GM18870 (cell line): ENCODE measurements at regions not wholly inside any gene's neighbourhood (a gene's known extent, or its start where the extent isn't known, plus 50 kb on each side); places are given as distances from the start of the nearest gene placed in this dataset.
"Not testable (repeated sequence)": the region's sequence is repeated elsewhere in the genome, so short reads cannot be mapped to it uniquely, and the experiment has no call there.

ENCODE experiments used
- ATAC-seq: cut with Tn5 transposase; IDR thresholded peaks from one replicate; pipeline ENCODE4 v1.9.1; 2021; ENCODE audit warnings: moderate library complexity; ENCODE audit not compliant: unreplicated experiment

DNA sequence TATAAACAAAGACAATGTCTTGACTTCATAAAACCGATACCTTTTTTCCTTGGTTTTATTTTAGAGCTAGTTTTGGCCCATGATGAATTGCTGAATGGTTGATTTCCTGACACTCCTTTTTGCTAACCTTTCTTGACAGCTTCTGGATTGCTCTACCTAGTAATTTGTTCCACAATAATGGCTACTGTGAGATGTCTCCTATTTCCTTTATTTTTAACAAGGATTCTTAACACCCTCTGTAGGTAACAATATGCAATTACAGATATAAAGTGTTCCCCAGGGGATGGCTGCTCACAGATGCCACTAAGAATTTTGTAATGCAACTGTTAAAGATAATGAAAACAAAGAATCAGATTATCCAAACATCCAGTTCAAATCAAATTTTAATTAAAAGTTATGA lies 100.8 kb upstream of the ATP5MC3 start:
- ATAC-seq = no peak

DNA sequence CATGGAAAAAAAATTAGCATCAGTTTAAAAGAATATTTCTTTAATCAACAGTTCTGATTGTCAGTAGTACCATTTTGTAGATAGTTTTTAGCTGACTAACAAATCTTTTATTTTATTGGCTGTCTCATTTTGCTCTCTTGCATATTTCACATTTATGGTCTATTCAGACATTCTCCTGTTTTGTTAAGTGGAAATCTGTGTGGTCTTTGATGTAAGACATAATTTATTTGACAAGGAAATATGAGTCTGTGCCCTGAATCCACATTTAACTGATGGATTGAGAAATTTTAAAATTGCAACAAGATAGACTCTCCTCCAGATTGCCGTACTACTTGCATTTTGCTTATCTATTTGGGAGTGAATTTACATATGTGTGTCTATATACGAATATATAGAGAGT lies 96.3 kb upstream of the ATP5MC3 start:
- no peak for ATAC-seq

DNA sequence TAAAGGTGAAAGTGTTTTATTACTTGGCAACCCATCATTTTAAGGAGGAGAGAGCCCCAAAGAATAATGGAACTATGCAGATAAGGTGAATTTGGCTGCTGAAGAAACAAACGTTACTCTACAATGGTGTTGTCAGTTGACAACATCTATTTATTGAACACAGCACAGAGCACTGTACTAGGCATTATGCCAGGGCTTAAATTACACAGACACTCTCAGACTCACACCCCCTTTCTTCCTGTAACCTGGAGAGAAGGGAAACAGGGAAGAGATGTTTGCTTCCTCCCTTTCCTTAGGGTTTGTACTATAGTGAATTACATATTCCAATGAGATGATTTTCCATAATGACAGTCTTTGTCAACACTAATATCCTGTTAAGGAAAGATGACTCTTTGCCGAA lies 94.0 kb upstream of the ATP5MC3 start:
- no peak for ATAC-seq

DNA sequence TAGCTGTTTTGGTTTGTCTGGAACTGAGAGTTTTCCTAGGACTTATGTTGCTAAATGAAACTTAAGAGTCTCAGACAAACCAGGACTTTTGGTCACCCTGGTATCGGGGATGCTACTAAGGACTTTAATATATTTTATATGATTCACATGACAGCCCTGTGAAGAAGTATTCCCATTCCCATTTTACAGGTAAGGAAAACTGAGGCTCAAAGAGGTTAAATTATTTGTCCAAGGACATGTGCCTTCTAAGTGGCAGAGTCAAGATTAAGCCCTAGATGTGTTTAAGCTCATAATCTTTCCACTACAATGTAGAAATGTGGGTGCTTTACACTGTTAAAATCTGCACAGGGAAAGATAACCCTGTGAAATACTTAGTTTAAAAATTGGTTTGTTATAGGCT lies 77.7 kb upstream of the ATP5MC3 start:
- ATAC-seq = no peak

DNA sequence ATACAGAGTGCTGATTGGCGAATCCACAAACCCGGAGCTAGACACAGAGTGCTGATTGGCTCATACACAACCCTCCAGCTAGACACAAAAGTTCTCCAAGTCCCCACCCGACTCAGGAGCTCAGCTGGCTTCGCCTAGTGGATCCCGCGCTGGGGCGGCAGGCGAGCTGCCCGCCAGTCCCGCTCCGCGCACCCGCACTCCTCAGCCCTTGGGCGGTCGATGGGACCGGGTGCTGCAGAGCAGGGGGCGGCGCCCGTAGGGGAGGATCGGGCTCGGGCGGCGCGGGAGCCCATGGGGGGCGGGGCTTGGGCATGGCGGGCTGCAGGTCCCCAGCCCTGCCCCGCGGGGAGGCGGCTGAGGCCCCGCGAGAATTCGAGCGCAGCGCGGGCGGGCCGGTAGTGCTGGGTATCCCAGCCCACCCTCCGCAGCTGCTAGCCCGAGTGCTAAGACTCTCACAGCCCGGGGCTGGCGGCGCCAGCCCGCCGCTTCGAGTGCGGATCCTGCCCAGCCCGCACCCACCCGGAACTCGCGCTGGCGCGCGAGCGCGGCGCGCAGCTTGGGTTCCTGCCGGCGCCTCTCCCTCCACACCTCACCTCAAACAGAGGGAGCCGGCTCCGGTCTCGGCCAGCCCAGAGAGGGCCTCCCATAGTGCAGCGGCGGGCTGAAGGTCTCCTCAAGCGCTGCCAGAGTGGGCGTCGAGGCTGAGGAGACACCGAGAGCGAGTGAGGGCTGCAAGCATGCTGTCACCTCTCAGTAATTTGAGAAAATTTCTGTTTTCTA lies 75.5 kb upstream of the ATP5MC3 start:
- ATAC-seq = no peak

DNA sequence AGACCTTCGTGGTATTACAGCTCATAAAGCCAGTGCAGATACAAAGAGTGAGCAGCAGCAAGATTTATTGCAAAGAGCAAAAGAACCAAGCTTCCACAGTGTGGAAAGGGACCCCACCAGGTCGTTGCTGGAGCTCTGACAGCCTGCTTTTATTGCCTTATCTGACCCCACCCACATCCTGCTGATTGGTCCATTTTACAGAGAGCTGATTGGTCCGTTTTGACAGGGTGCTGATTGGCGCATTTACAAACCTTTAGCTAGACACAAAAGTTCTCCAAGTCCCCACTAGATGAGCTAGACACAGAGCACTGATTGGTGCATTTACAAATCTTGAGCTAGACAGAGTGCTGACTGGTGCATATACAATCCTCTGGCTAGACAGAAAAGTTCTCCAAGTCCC lies 74.9 kb upstream of the ATP5MC3 start:
- not testable (repeated sequence) for ATAC-seq

DNA sequence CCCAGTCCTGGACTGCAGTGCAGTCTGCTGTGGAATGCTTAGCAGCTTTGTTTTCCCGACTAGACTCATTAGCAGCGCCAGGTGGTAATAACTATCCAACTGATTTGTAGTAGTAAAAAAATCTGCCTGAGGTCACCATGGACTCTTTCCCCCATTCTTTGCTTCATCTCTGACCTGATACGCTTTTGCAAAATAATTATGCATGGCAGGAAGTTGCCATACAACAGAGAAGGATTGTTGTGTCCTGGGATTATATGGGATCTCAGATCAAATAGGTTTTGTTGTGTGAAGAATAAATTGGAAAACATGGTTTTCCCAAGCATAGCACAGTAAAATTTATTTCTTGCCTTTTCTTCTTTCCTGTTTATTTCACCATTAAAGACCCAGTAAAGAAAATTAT lies 72.4 kb upstream of the ATP5MC3 start:
- ATAC-seq = no peak

DNA sequence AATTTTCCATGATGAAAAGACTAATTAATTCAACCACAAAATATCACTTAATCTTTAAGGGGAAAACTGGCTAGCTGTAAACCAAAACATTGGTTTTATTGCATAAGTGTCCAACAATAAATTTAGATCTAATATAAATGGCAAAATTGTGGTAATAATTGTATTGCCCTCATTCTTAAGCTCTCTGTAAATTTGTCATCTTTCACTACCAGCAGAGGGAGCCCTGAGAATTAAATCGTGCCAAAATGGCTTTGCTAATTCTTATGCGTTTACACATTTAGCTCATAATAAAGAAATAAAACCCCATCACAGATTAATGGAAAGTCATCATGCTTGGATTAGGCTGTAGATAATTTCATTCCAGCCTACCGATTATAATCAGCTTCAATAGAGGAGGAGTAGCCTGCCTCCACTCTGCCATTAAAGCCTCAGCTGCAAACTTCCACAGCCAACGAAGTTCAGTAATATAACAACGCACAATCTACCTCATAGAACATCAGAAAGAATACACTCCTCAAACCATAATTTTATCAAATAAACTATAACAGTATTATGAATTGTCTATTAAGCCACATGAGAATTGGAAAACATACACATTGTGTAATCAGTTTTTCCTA lies 70.0 kb upstream of the ATP5MC3 start:
- ATAC-seq = no peak

DNA sequence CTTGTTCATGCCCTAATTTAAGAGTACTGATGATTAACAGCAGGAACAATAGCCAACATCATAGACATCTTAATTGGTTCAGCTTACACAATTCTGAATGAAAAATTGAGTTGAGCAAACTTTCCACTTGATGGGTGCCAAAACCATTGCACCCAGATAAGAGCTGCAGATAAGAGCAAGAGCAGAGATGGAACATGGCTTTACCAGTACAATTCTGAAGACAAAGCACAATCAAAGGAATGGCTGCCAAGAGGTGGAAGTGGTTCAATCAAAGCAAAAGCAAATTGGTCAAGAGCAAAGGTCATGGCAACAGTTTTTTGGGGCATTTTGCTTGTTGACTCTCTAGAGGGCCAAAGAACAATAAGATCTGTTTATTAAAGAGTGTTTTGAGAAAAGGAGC lies 65.6 kb upstream of the ATP5MC3 start:
- no peak for ATAC-seq

DNA sequence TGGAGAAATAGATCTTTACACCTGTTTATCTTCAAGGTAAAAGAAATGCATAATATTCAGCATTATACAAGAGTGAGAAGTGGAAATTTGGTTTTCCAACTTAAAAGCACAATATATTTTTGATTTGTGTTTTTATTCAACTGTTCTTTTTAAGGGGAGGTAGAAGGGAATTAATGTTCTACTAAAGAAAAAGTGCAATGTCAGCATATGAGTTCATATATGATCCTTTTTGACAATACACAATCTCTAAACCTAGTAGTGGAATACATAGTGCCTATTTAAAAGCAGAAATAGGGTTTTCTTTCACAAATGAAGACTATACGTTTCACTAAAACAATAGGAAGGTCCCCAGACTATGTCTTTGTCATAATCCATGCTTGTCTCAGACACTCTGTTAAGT lies 63.2 kb upstream of the ATP5MC3 start:
- no peak for ATAC-seq

DNA sequence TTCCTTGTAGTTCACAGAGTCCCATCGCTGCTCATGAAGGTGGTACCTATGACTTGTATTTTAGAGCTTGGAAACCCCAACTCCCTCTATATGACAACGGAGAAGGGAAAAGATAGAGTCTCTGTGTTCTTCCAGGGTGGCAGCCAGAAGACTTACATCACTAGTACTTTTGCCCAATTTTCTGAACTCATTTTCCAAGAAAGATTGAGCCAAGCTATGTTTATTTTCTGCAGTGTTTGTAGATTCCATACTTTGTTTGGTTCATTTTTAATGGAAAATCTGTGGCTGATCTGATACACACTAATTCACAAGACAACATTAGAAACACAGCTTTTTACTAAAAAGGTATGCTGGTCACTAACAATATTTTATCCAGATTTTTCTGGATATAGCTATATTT lies 60.2 kb upstream of the ATP5MC3 start:
- no peak for ATAC-seq

DNA sequence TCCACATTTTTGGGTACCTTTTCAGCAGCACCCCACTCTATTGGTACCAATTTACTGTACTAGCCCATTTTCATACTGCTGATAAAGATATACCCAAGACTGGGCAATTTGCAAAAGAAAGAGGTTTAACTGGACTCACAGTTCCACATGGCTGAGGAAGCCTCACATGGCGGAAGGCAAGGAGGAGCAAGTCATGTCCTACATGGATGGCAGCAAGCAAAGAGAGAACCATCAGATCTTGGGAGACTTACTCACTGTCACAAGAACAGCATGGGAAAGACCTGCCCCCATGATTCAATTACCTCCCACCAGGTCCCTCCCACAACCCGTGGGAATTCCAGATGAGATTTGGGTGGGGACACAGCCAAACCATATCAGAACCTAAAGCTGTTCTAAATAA lies 58.5 kb upstream of the ATP5MC3 start:
- not testable (repeated sequence) for ATAC-seq

DNA sequence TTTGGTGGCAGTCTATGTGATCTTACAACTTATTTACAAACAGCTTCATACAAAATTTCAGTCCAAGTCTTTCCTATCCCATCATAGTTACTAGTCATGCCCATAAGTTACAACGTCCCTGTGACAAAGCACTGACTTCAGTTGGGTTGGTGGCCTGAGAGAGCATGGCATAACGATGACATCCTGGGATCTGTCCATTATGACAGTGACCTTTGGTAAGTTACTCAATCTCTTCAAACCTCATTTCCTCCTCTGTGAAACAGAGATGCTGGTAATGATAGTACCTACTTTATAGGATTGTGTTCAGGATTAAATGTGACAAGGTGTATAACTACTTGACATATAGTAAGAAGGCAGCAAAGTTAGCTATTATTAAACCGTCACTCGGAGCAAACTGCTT lies 55.4 kb upstream of the ATP5MC3 start:
- ATAC-seq = no peak

DNA sequence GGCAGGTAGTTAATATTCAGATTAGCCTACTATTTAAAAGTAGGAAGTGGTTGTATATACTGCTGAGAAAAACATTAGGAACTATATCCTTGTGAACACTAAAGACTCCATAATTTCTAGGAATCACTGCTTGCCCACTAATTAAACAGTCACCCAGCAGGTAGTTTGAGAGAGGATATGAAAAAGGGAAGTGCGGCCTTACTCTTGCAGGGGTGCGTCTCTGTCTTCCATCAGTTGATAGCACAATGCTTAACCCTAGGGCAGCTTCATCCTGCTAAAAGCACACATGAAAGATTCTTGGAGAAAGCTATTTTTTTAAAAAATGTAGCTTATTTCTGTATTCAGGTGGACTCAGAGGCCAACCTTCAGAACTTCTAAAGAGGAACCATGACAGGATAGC lies 53.1 kb upstream of the ATP5MC3 start:
- no peak for ATAC-seq

DNA sequence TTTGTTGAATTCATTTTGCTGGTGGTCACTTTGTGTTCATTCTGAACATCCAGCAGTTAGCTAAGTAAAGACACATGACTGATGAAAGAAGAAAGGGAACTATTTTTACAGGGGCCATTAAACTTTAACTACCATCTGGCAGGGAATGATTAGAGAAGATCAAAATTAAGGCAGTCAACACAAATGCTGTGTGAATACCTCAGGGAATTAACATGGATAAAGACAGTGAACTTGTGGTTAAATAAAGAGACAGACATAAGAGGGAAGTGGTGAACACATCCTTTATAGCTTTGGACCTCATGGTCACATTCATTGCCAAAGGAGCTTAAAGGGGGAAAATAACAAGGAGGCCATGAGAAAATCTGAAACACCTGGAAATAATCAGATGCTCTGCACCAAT lies 52.6 kb upstream of the ATP5MC3 start:
- no peak for ATAC-seq

DNA sequence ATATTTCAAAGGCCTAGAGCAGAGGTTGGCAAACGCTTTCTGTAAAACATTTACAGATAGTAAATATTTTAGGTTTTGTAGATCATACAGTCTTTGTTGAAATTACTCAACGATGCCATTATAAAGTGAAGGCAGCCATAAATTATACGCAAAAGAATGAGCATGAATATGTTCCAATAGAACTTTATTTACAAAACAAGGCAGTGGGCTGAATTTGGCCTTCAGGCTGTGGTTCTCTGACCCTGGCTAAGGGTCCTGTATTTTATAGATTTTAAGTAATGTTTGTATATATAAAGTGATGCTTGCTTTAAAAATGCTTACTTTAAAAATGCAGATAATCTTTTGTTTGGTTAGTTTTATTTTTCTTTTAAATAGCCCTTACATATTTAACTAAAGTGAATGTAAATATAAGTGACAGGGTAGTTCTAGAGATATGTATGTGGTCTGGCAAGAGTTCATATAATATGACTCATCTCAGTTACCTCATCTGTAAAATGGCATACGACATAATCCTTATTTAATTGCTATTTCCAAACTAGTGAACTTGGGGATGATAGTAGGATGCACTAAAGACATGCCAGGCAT lies 51.7 kb upstream of the ATP5MC3 start:
- ATAC-seq = no peak
